Left lobe of liver (tissue), 2 donors: ENCODE measurements at regions not wholly inside any gene's neighbourhood (a gene's known extent, or its start where the extent isn't known, plus 50 kb on each side); places are given as distances from the start of the nearest gene placed in this dataset.
A peak's percentile ranks its signal among the peaks of the same experiment; 100 is the strongest.
"Not testable (repeated sequence)": the region's sequence is repeated elsewhere in the genome, so short reads cannot be mapped to it uniquely, and the experiment has no call there.

Experiments
- ATAC-seq: fragments of 200-7000 bp; cut with Tn5 transposase; one replicate; pipeline ENCODE4 v1.9.1; 2020; ENCODE audit warnings: mild to moderate bottlenecking, moderate library complexity
- DNase-seq: peaks from one replicate; pipeline ENCODE4 v3.0.0-alpha.2; 2020; ENCODE audit warnings: low spot score
- donor health status: DM: no; HTN: no; CAD: no; lungs with moderate emphysema.
- donor health status: DM: no; HTN: yes; CAD: no.

GRCh38 chr2:71926876-71927756 is 220.5 kb downstream of the CYP26B1 start:
- ATAC-seq (no peak), DNase-seq (peak; percentile 36)

- DNase-seq, result peak; percentile 33
- ATAC-seq, result no peak
Observed at GRCh38 chr2:71926089-71926447, 221.6 kb downstream of the CYP26B1 start.

- no peak for ATAC-seq
- DNase-seq, result peak; percentile 33
Observed at GRCh38 chr2:71925268-71926088, 222.2 kb downstream of the CYP26B1 start.

GRCh38 chr2:71923887-71924533 is 223.7 kb downstream of the CYP26B1 start:
- peak; percentile 98 for ATAC-seq
- peak; percentile 67 for DNase-seq

- ATAC-seq (no peak), DNase-seq (peak; percentile 28)
Observed at GRCh38 chr2:71923143-71923525, 224.5 kb downstream of the CYP26B1 start.

- no peak for ATAC-seq
- DNase-seq, result peak; percentile 16
Observed at GRCh38 chr2:71922499-71923142, 225.0 kb downstream of the CYP26B1 start.

GRCh38 chr2:71922091-71922490 is 225.6 kb downstream of the CYP26B1 start:
- ATAC-seq, result no peak
- peak; percentile 10 for DNase-seq

- DNase-seq, ATAC-seq: not testable (repeated sequence)
Observed at GRCh38 chr2:71920819-71921218, 226.8 kb downstream of the CYP26B1 start.

GRCh38 chr2:71919708-71920107 is 228.0 kb downstream of the CYP26B1 start:
- DNase-seq, result no peak

GRCh38 chr2:71910277-71910676 is 237.4 kb downstream of the CYP26B1 start:
- DNase-seq, result no peak
- ATAC-seq, result no peak

More at GRCh38 chr2:71919708-71920107, 228.0 kb downstream of the CYP26B1 start:
- no peak for ATAC-seq

GRCh38 chr2:71908798-71909197 is 238.9 kb downstream of the CYP26B1 start:
- DNase-seq, result no peak
- no peak for ATAC-seq

GRCh38 chr2:71907503-71907902 is 240.2 kb downstream of the CYP26B1 start:
- no peak for ATAC-seq
- DNase-seq, result no peak

GRCh38 chr2:71906357-71906973 is 241.2 kb downstream of the CYP26B1 start:
- DNase-seq (no peak), ATAC-seq (no peak)

- ATAC-seq (no peak), DNase-seq (no peak)
Observed at GRCh38 chr2:71905205-71905604, 242.5 kb downstream of the CYP26B1 start.

- DNase-seq, result no peak
Observed at GRCh38 chr2:71903841-71904240, 243.8 kb downstream of the CYP26B1 start.

GRCh38 chr2:71901466-71901865 is 246.2 kb downstream of the CYP26B1 start:
- ATAC-seq (no peak), DNase-seq (no peak)

More at GRCh38 chr2:71903841-71904240, 243.8 kb downstream of the CYP26B1 start:
- ATAC-seq, result no peak

GRCh38 chr2:71898851-71899681 is 248.6 kb downstream of the CYP26B1 start:
- DNase-seq (no peak), ATAC-seq (no peak)

- no peak for ATAC-seq
- no peak for DNase-seq
Observed at GRCh38 chr2:71898375-71898774, 249.3 kb downstream of the CYP26B1 start.

- DNase-seq, result no peak
Observed at GRCh38 chr2:71897836-71898235, 249.8 kb downstream of the CYP26B1 start.

GRCh38 chr2:71897137-71897480 is 250.6 kb downstream of the CYP26B1 start:
- ATAC-seq (no peak), DNase-seq (no peak)

More at GRCh38 chr2:71897836-71898235, 249.8 kb downstream of the CYP26B1 start:
- ATAC-seq, result no peak
